ENCODE measurements at regions not wholly inside any gene's neighbourhood (a gene's known extent, or its start where the extent isn't known, plus 50 kb on each side); places are given as distances from the start of the nearest gene placed in this dataset.

DNA sequence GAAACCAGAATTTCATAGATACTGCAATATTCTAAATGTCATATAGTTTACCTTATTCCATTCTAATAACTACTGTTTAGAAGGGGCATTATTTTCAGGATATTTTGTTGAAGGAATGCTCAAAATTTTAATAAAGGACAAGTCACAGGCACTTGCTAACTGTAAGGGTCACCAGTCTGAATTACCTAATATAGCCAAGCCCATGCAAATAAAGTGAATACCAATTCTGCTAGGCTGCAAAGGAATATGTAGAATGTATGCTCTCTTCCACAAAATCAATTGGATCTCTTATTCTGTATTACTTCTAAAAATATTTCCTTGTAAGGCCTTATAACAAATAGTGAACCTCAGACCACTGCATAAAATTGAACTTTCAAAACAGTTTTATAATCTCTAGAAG, 52.3 kb upstream of the FAT4 start:
- intact Hi-C loops (cut with DNase I), result no loop called here
- Histone ChIP-seq H3K4me3 (no peak overlapping the region), H3K9me3 (no peaks in the 10 kb centered on the region), H3K36me3 (ENCODE audit: insufficient read depth in 1 of 2, low read depth in 1 of 2) (no peaks in the 10 kb centered on the region), H3K27me3 (ENCODE audit: insufficient read depth in 3 of 3, low read length in 2 of 3) (no peaks in the 10 kb centered on the region), H3K27ac (no peak overlapping the region), H3K4me1 (no peaks in the 10 kb centered on the region)
- ATAC-seq, result no peak
- TF ChIP-seq CTCF (IDR thresholded peaks at IDR 0.05), result no peak
- DNase-seq, result no peak

DNA sequence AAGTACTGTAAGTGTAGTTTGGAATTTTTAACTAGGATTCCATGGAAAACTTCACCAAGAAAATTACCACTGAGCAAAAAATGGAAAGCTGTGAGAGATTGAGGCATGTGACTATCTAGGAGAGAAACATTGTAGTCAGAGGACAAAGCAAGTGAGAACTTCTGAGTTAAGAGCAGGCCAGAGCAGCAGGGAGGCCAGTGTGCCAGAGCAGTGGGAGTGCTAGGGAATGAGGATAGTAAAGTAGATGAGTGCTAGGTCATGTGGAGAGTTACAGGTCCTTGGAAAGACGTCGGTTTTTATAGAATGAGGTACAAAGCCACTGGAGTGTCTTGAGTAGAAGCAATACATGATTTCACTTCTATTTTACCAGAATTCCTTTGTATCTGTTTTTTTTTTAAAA, 52.7 kb upstream of the FAT4 start:
- no peak for ATAC-seq

GRCh38 chr4:125254106-125254505, 60.6 kb upstream of the FAT4 start:
- whole genome bisulfite sequencing, 3 donors, result 54 to 61% (median 56%) methylated on average over 1 of the region's 1 CpG
- no peak for ATAC-seq
- Histone ChIP-seq H3K36me3 (ENCODE audit: insufficient read depth in 1 of 2, low read depth in 1 of 2) (no peaks in the 10 kb centered on the region), H3K27ac (no peak overlapping the region), H3K27me3 (ENCODE audit: insufficient read depth in 3 of 3, low read length in 2 of 3) (no peaks in the 10 kb centered on the region), H3K4me3 (no peak overlapping the region), H3K4me1 (no peaks in the 10 kb centered on the region), H3K9me3 (no peaks in the 10 kb centered on the region)
- no peak for TF ChIP-seq CTCF (IDR thresholded peaks at IDR 0.05)
- intact Hi-C loops (cut with DNase I), result no loop called here
- DNase-seq, result no peak

More for the DNA sequence above, 52.7 kb upstream of the FAT4 start:
- 77 to 90% (median 83%) methylated on average over 2 of the region's 2 CpGs for WGBS, 3 donors
- Histone ChIP-seq H3K4me3 (no peak overlapping the region), H3K4me1 (no peaks in the 10 kb centered on the region), H3K27me3 (ENCODE audit: insufficient read depth in 3 of 3, low read length in 2 of 3) (no peaks in the 10 kb centered on the region), H3K36me3 (ENCODE audit: insufficient read depth in 1 of 2, low read depth in 1 of 2) (no peaks in the 10 kb centered on the region), H3K9me3 (no peaks in the 10 kb centered on the region), H3K27ac (no peak overlapping the region)
- intact Hi-C loops (cut with DNase I), result no loop called here
- no peak for TF ChIP-seq CTCF (IDR thresholded peaks at IDR 0.05)
- no peak for DNase-seq

DNA sequence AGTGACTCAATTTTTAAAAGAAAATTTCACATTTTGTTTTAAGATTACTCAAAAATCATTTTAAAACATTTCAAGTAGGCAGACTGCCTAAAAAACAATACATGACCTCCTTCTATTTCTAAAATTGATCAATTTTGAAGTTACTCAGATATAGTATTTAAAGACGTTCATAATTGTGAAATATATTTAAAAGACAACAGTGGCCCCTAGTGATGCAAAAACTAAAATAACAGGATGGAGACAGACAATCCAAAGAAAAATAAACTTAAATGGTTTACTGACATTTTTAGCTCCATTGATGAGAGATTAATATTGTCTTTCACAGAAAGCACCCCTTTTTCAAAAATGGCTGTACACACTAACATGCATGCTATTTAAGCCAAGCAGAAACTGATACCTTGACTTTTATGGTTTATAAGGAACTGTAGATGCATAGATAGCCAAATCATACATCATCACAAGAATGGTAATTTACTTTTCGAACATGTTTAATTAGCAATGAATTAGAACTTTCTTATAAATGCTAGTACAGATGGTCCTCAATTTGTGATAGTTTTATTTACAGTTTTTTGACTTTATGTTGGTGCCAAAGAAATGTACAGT, 69.8 kb upstream of the FAT4 start:
- no peak for DNase-seq
- Histone ChIP-seq H3K4me3 (no peak overlapping the region), H3K36me3 (ENCODE audit: insufficient read depth in 1 of 2, low read depth in 1 of 2) (no peaks in the 10 kb centered on the region), H3K4me1 (no peaks in the 10 kb centered on the region), H3K27me3 (ENCODE audit: insufficient read depth in 3 of 3, low read length in 2 of 3) (no peaks in the 10 kb centered on the region), H3K9me3 (no peaks in the 10 kb centered on the region), H3K27ac (no peak overlapping the region)
- 24 to 33% (median 29%) methylated on average over 2 of the region's 2 CpGs for WGBS, 3 donors
- TF ChIP-seq CTCF (IDR thresholded peaks at IDR 0.05), result peak; percentile 57
- intact Hi-C loops (cut with DNase I), result loop anchor here in 1 of 2 donors (5.0 kb wide), 1 partner anchor 918 kb away; no protein-coding TSS in a partner anchor
- ATAC-seq, result no peak

GRCh38 chr4:125243789-125244397, 70.9 kb upstream of the FAT4 start:
- intact Hi-C loops (cut with DNase I), result no loop called here
- Histone ChIP-seq H3K9me3 (no peaks in the 10 kb centered on the region), H3K36me3 (ENCODE audit: insufficient read depth in 1 of 2, low read depth in 1 of 2) (no peaks in the 10 kb centered on the region), H3K27ac (no peak overlapping the region), H3K27me3 (ENCODE audit: insufficient read depth in 3 of 3, low read length in 2 of 3) (no peaks in the 10 kb centered on the region), H3K4me1 (no peaks in the 10 kb centered on the region), H3K4me3 (no peak overlapping the region)
- no peak for DNase-seq
- 76 to 80% (median 78%) methylated on average over 3 of the region's 3 CpGs for WGBS, 3 donors
- TF ChIP-seq CTCF (IDR thresholded peaks at IDR 0.05), result no peak
- no peak for ATAC-seq

Data from psoas muscle (tissue), 7 donors.